HCT116 (cell line): ENCODE measurements at regions not wholly inside any gene's neighbourhood (a gene's known extent, or its start where the extent isn't known, plus 50 kb on each side); places are given as distances from the start of the nearest gene placed in this dataset.

Source experiments
- ATAC-seq: fragments of 200-7000 bp; cut with Tn5 transposase; 2 replicates; pipeline ENCODE4 v1.9.1; 2020; ENCODE audit warnings: mild to moderate bottlenecking, moderate library complexity
- BruUV-seq: library from RNA; stranded (reverse); fragments of 400-500 nt; replicated peaks from 2 replicates; lab custom pipeline; 2021; lab: Mats Ljungman, UMichigan
- CTCF ChIA-PET: fragments of 300-600 bp; sonication (Branson Sonifier 250); formaldehyde crosslinking; loops from one replicate; lab custom pipeline; 2021; ENCODE audit warnings: antibody characterized with exemption; lab: Charles Lee
- POLR2A ChIA-PET: fragments of 300-600, 350-600 bp; sonication (Branson Sonifier 250); formaldehyde crosslinking; loops from one replicate; lab custom pipeline; 2021; ENCODE audit warnings: antibody characterized with exemption; lab: Charles Lee
- RAD21 ChIA-PET, 2 experiments: fragments of 300-600 bp; sonication (Branson Sonifier 250); formaldehyde crosslinking; loops; one replicate each; lab custom pipeline; 2023; ENCODE audit warnings: low total read pairs in 2 of 2; ENCODE audit not compliant: uncharacterized antibody in 2 of 2, unreplicated experiment in 2 of 2, low non-redundant PET in 1 of 2; lab: Charles Lee
- DNase-seq: peaks from one replicate; pipeline ENCODE4 v3.0.0-alpha.2; 2010; ENCODE audit warnings: low read depth, low spot score
- H2AFZ ChIP-seq: fragments of 200-600 bp; shearing (Covaris generic), sonication (generic); 2 replicates; pipeline ENCODE4 v1.6.1; 2017; ENCODE audit warnings: low read depth, mixed run types, mixed read lengths, antibody characterized with exemption, low read length; ENCODE audit not compliant: poor library complexity, severe bottlenecking
- H3K27ac ChIP-seq: 2 replicates; pipeline ENCODE4 v1.5.1; 2012; ENCODE audit warnings: low read depth, low read length
- H3K27me3 ChIP-seq: fragments of 200-600 bp; sonication (generic); 2 replicates; pipeline ENCODE4 v1.6.1; 2016; ENCODE audit warnings: mixed run types, low read length, mixed read lengths; ENCODE audit not compliant: insufficient read depth
- H3K36me3 ChIP-seq, 2 experiments: fragments of 200-500 bp in 1 of 2; fragments of 200-600 bp in 1 of 2; sonication (Bioruptor generic) in 1 of 2; sonication (generic) in 1 of 2; 2 replicates each; pipeline versions ENCODE4 v1.5.1 to v1.6.1; 2014 to 2016; ENCODE audit warnings: low read length in 2 of 2, inconsistent platforms in 1 of 2, mixed read lengths in 1 of 2, mixed run types in 1 of 2; ENCODE audit not compliant: insufficient read depth in 2 of 2, control insufficient read depth in 1 of 2
- H3K4me1 ChIP-seq, 2 experiments: fragments of 200-600 bp in 1 of 2; sonication (generic) in 1 of 2; 2 replicates each; pipeline versions ENCODE4 v1.5.1 to v1.6.1; 2012 to 2017; ENCODE audit warnings: low read length in 2 of 2, inconsistent platforms in 1 of 2, mild to moderate bottlenecking in 1 of 2, mixed read lengths in 1 of 2, mixed run types in 1 of 2, moderate library complexity in 1 of 2; ENCODE audit not compliant: insufficient read depth in 2 of 2, control insufficient read depth in 1 of 2
- H3K4me2 ChIP-seq: fragments of 200-600 bp; sonication (generic); 2 replicates; pipeline ENCODE4 v1.6.1; 2017; ENCODE audit warnings: mixed run types, low read length, mixed read lengths
- H3K4me3 ChIP-seq, 2 experiments: fragments of 200-600 bp in 1 of 2; sonication (generic) in 1 of 2; replicated peaks in 1 of 2; 2 replicates each; pipeline ENCODE4 v1.5.1; 2011 to 2016; ENCODE audit warnings: low read length in 2 of 2, control low read depth in 1 of 2, low read depth in 1 of 2, mild to moderate bottlenecking in 1 of 2, mixed read lengths in 1 of 2, mixed run types in 1 of 2
- H3K79me2 ChIP-seq: fragments of 200-600 bp; sonication (generic); 2 replicates; pipeline ENCODE4 v1.6.1; 2017; ENCODE audit warnings: mild to moderate bottlenecking, mixed run types, low read length, moderate library complexity, mixed read lengths; ENCODE audit not compliant: insufficient read depth
- H3K9ac ChIP-seq: fragments of 200-600 bp; sonication (generic); 2 replicates; pipeline ENCODE4 v1.6.1; 2016; ENCODE audit warnings: low read length, mixed read lengths
- H3K9me2 ChIP-seq: fragments of 200-600 bp; sonication (generic), shearing (Covaris generic); 2 replicates; pipeline ENCODE4 v1.6.1; 2017; ENCODE audit warnings: mixed run types, mild to moderate bottlenecking, moderate library complexity; ENCODE audit not compliant: insufficient read depth
- H3K9me3 ChIP-seq, 2 experiments: fragments of 200-500 bp in 1 of 2; fragments of 200-600 bp in 1 of 2; sonication (Bioruptor generic) in 1 of 2; sonication (generic) in 1 of 2; 2 replicates each; pipeline ENCODE4 v1.6.1; 2014 to 2017; ENCODE audit warnings: low read length in 2 of 2, mixed read lengths in 2 of 2, inconsistent platforms in 1 of 2, low read depth in 1 of 2, mild to moderate bottlenecking in 1 of 2, mixed run types in 1 of 2, moderate library complexity in 1 of 2; ENCODE audit not compliant: control insufficient read depth in 1 of 2, insufficient read depth in 1 of 2
- H4K20me1 ChIP-seq: fragments of 200-600 bp; sonication (generic), shearing (Covaris generic); 2 replicates; pipeline ENCODE4 v1.6.1; 2017; ENCODE audit warnings: mixed run types, mild to moderate bottlenecking, moderate library complexity; ENCODE audit not compliant: insufficient read depth
- ATF3 ChIP-seq: IDR thresholded peaks from 2 replicates; pipeline ENCODE4 v1.6.1; 2012
- CBX3 ChIP-seq: IDR thresholded peaks from 2 replicates; pipeline ENCODE4 v1.6.1; 2012; ENCODE audit warnings: low read depth
- EGR1 ChIP-seq: IDR thresholded peaks from 2 replicates; pipeline ENCODE4 v1.6.1; 2012; ENCODE audit warnings: low read depth
- ELF1 ChIP-seq: IDR thresholded peaks from 2 replicates; pipeline ENCODE4 v1.6.1; 2012; ENCODE audit warnings: low read depth, borderline replicate concordance
- FOSL1 ChIP-seq: IDR thresholded peaks from 2 replicates; pipeline ENCODE4 v1.6.1; 2012; ENCODE audit warnings: low read depth
- JUND ChIP-seq: IDR thresholded peaks from 2 replicates; pipeline ENCODE4 v1.6.1; 2012
- POLR2A ChIP-seq: IDR thresholded peaks from 2 replicates; pipeline ENCODE4 v1.7.0; 2011; ENCODE audit warnings: borderline replicate concordance; ENCODE audit not compliant: insufficient read depth, insufficient read length; ENCODE audit errors: extremely low read depth
- RAD21 ChIP-seq: IDR thresholded peaks from 2 replicates; pipeline ENCODE4 v1.6.1; 2012; ENCODE audit warnings: low read depth, mild to moderate bottlenecking
- SP1 ChIP-seq: IDR thresholded peaks from 2 replicates; pipeline ENCODE4 v1.6.1; 2012; ENCODE audit warnings: low read depth
- SRF ChIP-seq: IDR thresholded peaks from 2 replicates; pipeline ENCODE4 v1.6.1; 2012; ENCODE audit warnings: low read depth
- TCF7L2 ChIP-seq: IDR thresholded peaks from 2 replicates; pipeline ENCODE4 v1.7.0; 2011; ENCODE audit warnings: borderline replicate concordance, inconsistent platforms; ENCODE audit not compliant: insufficient read depth, insufficient read length; ENCODE audit errors: extremely low read depth
- YY1 ChIP-seq: IDR thresholded peaks from 2 replicates; pipeline ENCODE4 v1.6.1; 2011; ENCODE audit warnings: low read length, low read depth, moderate library complexity, mild to moderate bottlenecking; ENCODE audit not compliant: insufficient replicate concordance; ENCODE audit errors: extremely low read depth
- ZBTB33 ChIP-seq: IDR thresholded peaks from 2 replicates; pipeline ENCODE4 v1.6.1; 2011; ENCODE audit warnings: mild to moderate bottlenecking, low read length, moderate library complexity; ENCODE audit not compliant: insufficient replicate concordance; ENCODE audit errors: extremely low read depth
- ZNF274 ChIP-seq: fragments of 200-500 bp; sonication (Bioruptor generic); IDR thresholded peaks from 2 replicates; pipeline ENCODE4 v1.6.1; 2014; ENCODE audit warnings: mild to moderate bottlenecking, low read depth, low read length, inconsistent platforms
- intact Hi-C: fragments of 100-400 bp; cut with micrococcal nuclease; formaldehyde crosslinking; loops from 2 replicates; pipeline ENCODE4 v1.10.0; 2022

GRCh38 chr7:108634036-108634435 lies 64.4 kb downstream of the DNAJB9 start:
- no peak overlapping the region for H3K4me2 ChIP-seq
- H3K27ac ChIP-seq = no peak overlapping the region
- RAD21 ChIA-PET = no interaction called here
- no peak for ATAC-seq
- H3K36me3 ChIP-seq = no peaks in the 10 kb centered on the region
- H3K79me2 ChIP-seq = no peaks in the 10 kb centered on the region
- H4K20me1 ChIP-seq = no peaks in the 10 kb centered on the region
- no peaks in the 10 kb centered on the region for H3K27me3 ChIP-seq
- H3K9ac ChIP-seq = no peak overlapping the region
- H3K9me3 ChIP-seq = no peaks in the 10 kb centered on the region
- no TSS peak for BruUV-seq
- no peak overlapping the region for H2AFZ ChIP-seq
- TF ChIP-seq FOSL1 (no peak), ZNF274 (no peak), POLR2A (no peak), ELF1 (no peak), JUND (no peak), SRF (no peak), YY1 (no peak)
- POLR2A ChIA-PET = no interaction called here
- intact Hi-C loops = no loop called here
- no peaks in the 10 kb centered on the region; the same call in 1 of the 2 replicates for H3K9me2 ChIP-seq
- H3K4me1 ChIP-seq = no peaks in the 10 kb centered on the region
- no peak for DNase-seq
- CTCF ChIA-PET = no interaction called here
- no peak overlapping the region for H3K4me3 ChIP-seq

GRCh38 chr7:108634535-108634934 lies 64.9 kb downstream of the DNAJB9 start:
- Histone ChIP-seq H3K4me1 (no peaks in the 10 kb centered on the region), H3K36me3 (no peaks in the 10 kb centered on the region), H4K20me1 (no peaks in the 10 kb centered on the region), H3K27ac (no peak overlapping the region), H2AFZ (no peak overlapping the region), H3K4me2 (no peak overlapping the region), H3K9me2 (no peaks in the 10 kb centered on the region; the same call in 1 of the 2 replicates), H3K9ac (no peak overlapping the region), H3K79me2 (no peaks in the 10 kb centered on the region), H3K27me3 (no peaks in the 10 kb centered on the region), H3K4me3 (no peak overlapping the region)
- ChIA-PET POLR2A (no interaction called here), RAD21 (no interaction called here), CTCF (no interaction called here)
- BruUV-seq = no TSS peak
- ATAC-seq (no peak), DNase-seq (no peak)
- intact Hi-C loops = no loop called here
- TF ChIP-seq POLR2A = no peak
- TF ChIP-seq ATF3 = no peak
- TF ChIP-seq RAD21 = no peak
- TF ChIP-seq ZNF274 = no peak
- no peak for TF ChIP-seq EGR1
- no peak for TF ChIP-seq ZBTB33
- no peak for TF ChIP-seq CBX3
- TF ChIP-seq SP1 = no peak
- no peak for TF ChIP-seq FOSL1
- no peak for TF ChIP-seq TCF7L2
- TF ChIP-seq YY1 = no peak
- TF ChIP-seq, all 23 proteins: peak for 0
- H3K9me3 ChIP-seq = no peaks in the 10 kb centered on the region
